ENCODE measurements at regions not wholly inside any gene's neighbourhood (a gene's known extent, or its start where the extent isn't known, plus 50 kb on each side); places are given as distances from the start of the nearest gene placed in this dataset.

- H3K27me3 ChIP-seq: no peaks in the 10 kb centered on the region
- TF ChIP-seq CTCF (IDR thresholded peaks at IDR 0.05) (no peak), POLR2A (IDR thresholded peaks at IDR 0.05) (no peak)
- no peaks in the 10 kb centered on the region for H3K9me3 ChIP-seq
- no peak overlapping the region for H3K4me3 ChIP-seq
- WGBS, 2 donors: 60 to 82% methylated on average over 2 of the region's 2 CpGs
- no peak overlapping the region for H3K27ac ChIP-seq
- H3K4me1 ChIP-seq: no peaks in the 10 kb centered on the region
- no peak for DNase-seq
- H3K36me3 ChIP-seq (ENCODE audit: low read depth, missing control alignments): no peaks in the 10 kb centered on the region
- intact Hi-C loops (cut with DNase I; ENCODE audit: low total_unique reads): no loop called here
These were observed 135.2 kb downstream of the SUCLG1 start for GRCh38 chr2:84323890-84324289.

GRCh38 chr2:84320940-84321339 lies 138.1 kb downstream of the SUCLG1 start:
- no peaks in the 10 kb centered on the region for H3K36me3 ChIP-seq (ENCODE audit: low read depth, missing control alignments)
- H3K27me3 ChIP-seq: no peaks in the 10 kb centered on the region
- no peak overlapping the region for H3K27ac ChIP-seq
- no peaks in the 10 kb centered on the region for H3K9me3 ChIP-seq
- intact Hi-C loops (cut with DNase I; ENCODE audit: low total_unique reads): no loop called here
- no peak for DNase-seq
- no peak for TF ChIP-seq POLR2A (IDR thresholded peaks at IDR 0.05)
- no peak overlapping the region for H3K4me3 ChIP-seq
- WGBS, 2 donors: 76 to 81% methylated on average over 2 of the region's 2 CpGs
- no peaks in the 10 kb centered on the region for H3K4me1 ChIP-seq

GRCh38 chr2:84319581-84319980 lies 139.5 kb downstream of the SUCLG1 start:
- Histone ChIP-seq H3K4me1 (no peaks in the 10 kb centered on the region), H3K36me3 (ENCODE audit: low read depth, missing control alignments) (no peaks in the 10 kb centered on the region), H3K27me3 (no peaks in the 10 kb centered on the region), H3K27ac (no peak overlapping the region), H3K4me3 (no peak overlapping the region), H3K9me3 (no peaks in the 10 kb centered on the region)
- TF ChIP-seq CTCF (IDR thresholded peaks at IDR 0.05): no peak
- TF ChIP-seq POLR2A (IDR thresholded peaks at IDR 0.05): no peak
- DNase-seq: no peak
- intact Hi-C loops (cut with DNase I; ENCODE audit: low total_unique reads): no loop called here
- WGBS, 2 donors: 70 to 74% methylated on average over 6 of the region's 6 CpGs

- Histone ChIP-seq H3K9me3 (no peaks in the 10 kb centered on the region), H3K36me3 (ENCODE audit: low read depth, missing control alignments) (no peaks in the 10 kb centered on the region), H3K4me3 (no peak overlapping the region), H3K4me1 (no peaks in the 10 kb centered on the region), H3K27ac (no peak overlapping the region), H3K27me3 (no peaks in the 10 kb centered on the region)
- DNase-seq: no peak
- TF ChIP-seq CTCF (IDR thresholded peaks at IDR 0.05) (no peak), POLR2A (IDR thresholded peaks at IDR 0.05) (no peak)
- WGBS, 2 donors: 83 to 100% methylated on average over 2 of the region's 2 CpGs
- intact Hi-C loops (cut with DNase I; ENCODE audit: low total_unique reads): no loop called here
These were observed 141.9 kb downstream of the SUCLG1 start for GRCh38 chr2:84317135-84317534.

- H3K4me1 ChIP-seq: no peaks in the 10 kb centered on the region
- intact Hi-C loops (cut with DNase I; ENCODE audit: low total_unique reads): no loop called here
- WGBS, 2 donors: 10 to 18% methylated on average over 11 of the region's 11 CpGs
- peak; percentile 93 for DNase-seq
- H3K27ac ChIP-seq: no peak overlapping the region
- H3K4me3 ChIP-seq: no peak overlapping the region
- TF ChIP-seq POLR2A (IDR thresholded peaks at IDR 0.05): no peak
- TF ChIP-seq CTCF (IDR thresholded peaks at IDR 0.05): peak; percentile 30 to 75 (median 74)
- H3K27me3 ChIP-seq: no peaks in the 10 kb centered on the region
- no peaks in the 10 kb centered on the region for H3K36me3 ChIP-seq (ENCODE audit: low read depth, missing control alignments)
- no peaks in the 10 kb centered on the region for H3K9me3 ChIP-seq
These were observed 144.2 kb downstream of the SUCLG1 start for GRCh38 chr2:84314901-84315330.

All from testis (tissue), 2 donors.